Stimulated activated CD8-positive, alpha-beta memory T cell treated with anti-CD3 and anti-CD28 coated beads, Interleukin-15, amount 100 ng/mL, for 1 hour (primary cell): ENCODE measurements at regions not wholly inside any gene's neighbourhood (a gene's known extent, or its start where the extent isn't known, plus 50 kb on each side); places are given as distances from the start of the nearest gene placed in this dataset.

Source experiments
- DNase-seq: peaks from one replicate; pipeline ENCODE4 v3.0.0-alpha.2; 2020; ENCODE audit warnings: low read depth

GRCh38 chr6:21965016-21965415 lies 331.8 kb downstream of the PRL start:
- DNase-seq = no peak

GRCh38 chr6:21965953-21966539 lies 330.8 kb downstream of the PRL start:
- no peak for DNase-seq

- DNase-seq = no peak
These were observed 329.5 kb downstream of the PRL start for GRCh38 chr6:21967056-21967974.

GRCh38 chr6:21968411-21968810 lies 328.4 kb downstream of the PRL start:
- no peak for DNase-seq

GRCh38 chr6:21969192-21969591 lies 327.6 kb downstream of the PRL start:
- DNase-seq = no peak

- no peak for DNase-seq
These were observed 326.1 kb downstream of the PRL start for GRCh38 chr6:21970569-21971300.

GRCh38 chr6:21971541-21971940 lies 325.3 kb downstream of the PRL start:
- DNase-seq = no peak

GRCh38 chr6:21972516-21972915 lies 324.3 kb downstream of the PRL start:
- no peak for DNase-seq

GRCh38 chr6:21977346-21977745 lies 319.5 kb downstream of the PRL start:
- no peak for DNase-seq

- no peak for DNase-seq
These were observed 315.5 kb downstream of the PRL start for GRCh38 chr6:21981235-21981833.

- no peak for DNase-seq
These were observed 312.7 kb downstream of the PRL start for GRCh38 chr6:21984135-21984534.

GRCh38 chr6:21984561-21984960 lies 312.3 kb downstream of the PRL start:
- DNase-seq = no peak

- no peak for DNase-seq
These were observed 310.9 kb downstream of the PRL start for GRCh38 chr6:21985904-21986303.

- no peak for DNase-seq
These were observed 310.1 kb downstream of the PRL start for GRCh38 chr6:21986703-21987102.

GRCh38 chr6:21987501-21987957 lies 309.3 kb downstream of the PRL start:
- DNase-seq = no peak

GRCh38 chr6:21990577-21990976 lies 306.3 kb downstream of the PRL start:
- no peak for DNase-seq

- DNase-seq = no peak
These were observed 304.5 kb downstream of the PRL start for GRCh38 chr6:21992178-21992967.

- DNase-seq = no peak
These were observed 303.0 kb downstream of the PRL start for GRCh38 chr6:21993841-21994240.

- DNase-seq = no peak
These were observed 302.0 kb downstream of the PRL start for GRCh38 chr6:21994821-21995220.

- no peak for DNase-seq
These were observed 301.5 kb downstream of the PRL start for GRCh38 chr6:21995318-21995717.

GRCh38 chr6:21996425-21997118 lies 300.3 kb downstream of the PRL start:
- DNase-seq = no peak
